ENCODE measurements at regions not wholly inside any gene's neighbourhood (a gene's known extent, or its start where the extent isn't known, plus 50 kb on each side); places are given as distances from the start of the nearest gene placed in this dataset.

- Histone ChIP-seq H3K4me2 (no peak overlapping the region), H3K4me1 (replicated peaks; ENCODE audit: insufficient read depth) (no peaks in the 10 kb centered on the region), H4K20me1 (ENCODE audit: insufficient read depth) (no peaks in the 10 kb centered on the region), H3K27ac (no peak overlapping the region), H3K27me3 (ENCODE audit: insufficient read depth, low read depth) (no peaks in the 10 kb centered on the region; the same call in 1 of the 2 replicates), H3K79me2 (ENCODE audit: low read depth) (no peaks in the 10 kb centered on the region), H3K36me3 (ENCODE audit: low read depth) (no peaks in the 10 kb centered on the region), H3K9me3 (ENCODE audit: insufficient read depth, low read depth) (no peaks in the 10 kb centered on the region), H3K4me3 (no peak overlapping the region), H2AFZ (no peak overlapping the region), H3F3A (ENCODE audit: insufficient read depth, low read depth) (no peaks in the 10 kb centered on the region), H3K9me2 (ENCODE audit: insufficient read depth) (no peaks in the 10 kb centered on the region)
- intact Hi-C loops (cut with micrococcal nuclease; ENCODE audit: unreplicated experiment) = no loop called here
- ChIA-PET CTCF (no interaction called here), POLR2A (ENCODE audit: unreplicated experiment) (no interaction called here)
- no peak for DNase-seq
- BruUV-seq (replicated peaks) = no TSS peak
- no peak for TF ChIP-seq CTCF (conservative IDR thresholded peaks at IDR 0.05)
- TF ChIP-seq EZH2 (IDR thresholded peaks at IDR 0.05; ENCODE audit: low read depth) = no peak
These were observed 88.9 kb upstream of the ST6GAL2 start for GRCh38 chr2:106974891-106975290.

- no peaks in the 10 kb centered on the region for H3K79me2 ChIP-seq (ENCODE audit: low read depth)
- no TSS peak for BruUV-seq (replicated peaks)
- no peaks in the 10 kb centered on the region for H4K20me1 ChIP-seq (ENCODE audit: insufficient read depth)
- no peak overlapping the region for H2AFZ ChIP-seq
- no peak overlapping the region for H3K4me3 ChIP-seq
- POLR2A ChIA-PET (ENCODE audit: unreplicated experiment) = no interaction called here
- TF ChIP-seq CTCF (conservative IDR thresholded peaks at IDR 0.05) (no peak), EZH2 (IDR thresholded peaks at IDR 0.05; ENCODE audit: low read depth) (no peak)
- no peaks in the 10 kb centered on the region; the same call in 1 of the 2 replicates for H3K27me3 ChIP-seq (ENCODE audit: insufficient read depth, low read depth)
- no peak overlapping the region for H3K27ac ChIP-seq
- no peak for DNase-seq
- no peaks in the 10 kb centered on the region for H3F3A ChIP-seq (ENCODE audit: insufficient read depth, low read depth)
- CTCF ChIA-PET = no interaction called here
- H3K4me2 ChIP-seq = no peak overlapping the region
- no peaks in the 10 kb centered on the region for H3K36me3 ChIP-seq (ENCODE audit: low read depth)
- no peaks in the 10 kb centered on the region for H3K4me1 ChIP-seq (replicated peaks; ENCODE audit: insufficient read depth)
- H3K9me3 ChIP-seq (ENCODE audit: insufficient read depth, low read depth) = no peaks in the 10 kb centered on the region
- H3K9me2 ChIP-seq (ENCODE audit: insufficient read depth) = no peaks in the 10 kb centered on the region
- intact Hi-C loops (cut with micrococcal nuclease; ENCODE audit: unreplicated experiment) = no loop called here
These were observed 89.7 kb upstream of the ST6GAL2 start for GRCh38 chr2:106975641-106976040.

- no TSS peak for BruUV-seq (replicated peaks)
- H3K9me2 ChIP-seq (ENCODE audit: insufficient read depth) = no peaks in the 10 kb centered on the region
- H3K27ac ChIP-seq = no peak overlapping the region
- ChIA-PET POLR2A (ENCODE audit: unreplicated experiment) (no interaction called here), CTCF (no interaction called here)
- H3K4me3 ChIP-seq = no peak overlapping the region
- no peaks in the 10 kb centered on the region for H3K9me3 ChIP-seq (ENCODE audit: insufficient read depth, low read depth)
- no peaks in the 10 kb centered on the region for H3K4me1 ChIP-seq (replicated peaks; ENCODE audit: insufficient read depth)
- H3K27me3 ChIP-seq (ENCODE audit: insufficient read depth, low read depth) = no peaks in the 10 kb centered on the region; the same call in 1 of the 2 replicates
- intact Hi-C loops (cut with micrococcal nuclease; ENCODE audit: unreplicated experiment) = no loop called here
- H3F3A ChIP-seq (ENCODE audit: insufficient read depth, low read depth) = no peaks in the 10 kb centered on the region
- no peak overlapping the region for H2AFZ ChIP-seq
- no peak for DNase-seq
- H3K36me3 ChIP-seq (ENCODE audit: low read depth) = no peaks in the 10 kb centered on the region
- H3K4me2 ChIP-seq = no peak overlapping the region
- no peaks in the 10 kb centered on the region for H4K20me1 ChIP-seq (ENCODE audit: insufficient read depth)
- TF ChIP-seq CTCF (conservative IDR thresholded peaks at IDR 0.05) (no peak), EZH2 (IDR thresholded peaks at IDR 0.05; ENCODE audit: low read depth) (no peak)
- no peaks in the 10 kb centered on the region for H3K79me2 ChIP-seq (ENCODE audit: low read depth)
These were observed 90.6 kb upstream of the ST6GAL2 start for GRCh38 chr2:106976548-106976947.
